ENCODE measurements at regions not wholly inside any gene's neighbourhood (a gene's known extent, or its start where the extent isn't known, plus 50 kb on each side); places are given as distances from the start of the nearest gene placed in this dataset.

DNA sequence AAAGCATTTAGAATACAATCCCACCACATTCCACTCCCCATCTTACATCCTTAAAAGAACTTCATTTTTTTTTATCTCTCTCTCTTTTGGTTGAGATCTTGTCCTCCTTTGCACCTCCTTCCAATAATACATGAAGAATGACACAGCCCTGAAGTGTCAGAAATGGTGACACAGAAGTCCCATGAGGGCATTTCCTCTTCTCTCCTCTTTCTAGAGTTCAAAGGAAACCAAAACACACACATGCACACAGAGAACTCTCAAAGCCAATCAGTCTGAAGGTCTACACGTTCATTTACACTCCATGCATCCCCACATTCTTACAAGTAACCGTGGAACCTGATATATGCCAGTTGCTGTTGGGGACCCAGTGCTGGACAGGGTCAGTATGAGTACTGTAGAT is 450.7 kb downstream of the HNRNPD start:
- no peak overlapping the region for H3K23ac ChIP-seq (ENCODE audit: insufficient read length)
- H3K79me2 ChIP-seq (ENCODE audit: control insufficient read depth in 1 of 2, insufficient read depth in 2 of 2, low read length in 2 of 2) = no peaks in the 10 kb centered on the region
- H3K9ac ChIP-seq (replicated peaks in 1 of 4; ENCODE audit: extremely low read depth in 1 of 4, low read depth in 3 of 4, low read length in 3 of 4) = no peak overlapping the region; a peak in 1 of 7 replicates
- no peak for FAIRE-seq
- no peaks in the 10 kb centered on the region for H3K4me1 ChIP-seq (replicated peaks in 1 of 4; ENCODE audit: control insufficient read depth in 3 of 4, insufficient read depth in 4 of 4, low read length in 3 of 4)
- no peak overlapping the region for H3K27ac ChIP-seq (ENCODE audit: low read depth, low read length)
- H4K5ac ChIP-seq (ENCODE audit: insufficient read length, low read depth, low read length) = no peak overlapping the region
- no peak overlapping the region for H2BK15ac ChIP-seq (ENCODE audit: low read length)
- H4K8ac ChIP-seq (ENCODE audit: extremely low read depth, insufficient read depth, low read length) = no peak overlapping the region
- 96% methylated on average over 2 of the region's 2 CpGs; no CpG with 5 or more reads in 1 of the 2 experiments for WGBS, 2 experiments (ENCODE audit: extremely low coverage in 1 of 2, insufficient coverage in 1 of 2, insufficient read length in 1 of 2, insufficient replicate concordance in 2 of 2, low coverage in 1 of 2, low lambda C conversion rate in 2 of 2, missing lambda C conversion rate in 1 of 2)
- H3K4me2 ChIP-seq (ENCODE audit: insufficient read depth in 1 of 2, low read depth in 2 of 2, low read length in 2 of 2) = no peak overlapping the region
- no peak overlapping the region for H3K56ac ChIP-seq (replicated peaks; ENCODE audit: insufficient read length, low read depth, low read length)
- ChIA-PET CTCF (ENCODE audit: partially characterized antibody) (interaction anchor here (1.2 kb wide), 1 partner anchor 9 kb away, joined by 3 read pairs; no protein-coding TSS in a partner anchor), POLR2A (ENCODE audit: partially characterized antibody) (interaction anchor here (0.9 kb wide), 1 partner anchor 10 kb away, joined by 3 read pairs; no protein-coding TSS in a partner anchor)
- H3K14ac ChIP-seq (ENCODE audit: insufficient read length) = no peak overlapping the region
- DNase-seq (ENCODE audit: low read depth in 1 of 2, low spot score in 2 of 2) = no peak
- H3K27me3 ChIP-seq (replicated peaks in 1 of 4; ENCODE audit: control insufficient read depth in 3 of 4, extremely low read depth in 1 of 4, insufficient read depth in 3 of 4, low read length in 3 of 4) = no peaks in the 10 kb centered on the region
- no peak overlapping the region for H4K91ac ChIP-seq (replicated peaks; ENCODE audit: insufficient read length, low read length)
- H4K20me1 ChIP-seq (replicated peaks in 1 of 2; ENCODE audit: control insufficient read depth in 1 of 2, insufficient read depth in 2 of 2, low read length in 2 of 2) = no peaks in the 10 kb centered on the region
- H2BK5ac ChIP-seq (ENCODE audit: low read depth, low read length) = no peak overlapping the region
- no peak overlapping the region for H3K18ac ChIP-seq (ENCODE audit: extremely low read depth, low read length)
- no peaks in the 10 kb centered on the region for H3K23me2 ChIP-seq (ENCODE audit: low read depth, low read length)
- TF ChIP-seq PHF8 (conservative IDR thresholded peaks at IDR 0.05; ENCODE audit: low read depth, low read length) (no peak), RXRA (IDR thresholded peaks at IDR 0.05; ENCODE audit: insufficient read depth, low read depth, low read length) (no peak), HDAC2 (IDR thresholded peaks at IDR 0.05; ENCODE audit: borderline replicate concordance in 1 of 2, low read depth in 2 of 2, low read length in 2 of 2) (no peak), CEBPB (IDR thresholded peaks at IDR 0.05; ENCODE audit: low read depth, low read length) (no peak), SP2 (IDR thresholded peaks at IDR 0.05; ENCODE audit: low read length) (no peak)
- TF ChIP-seq, protein P1, sequence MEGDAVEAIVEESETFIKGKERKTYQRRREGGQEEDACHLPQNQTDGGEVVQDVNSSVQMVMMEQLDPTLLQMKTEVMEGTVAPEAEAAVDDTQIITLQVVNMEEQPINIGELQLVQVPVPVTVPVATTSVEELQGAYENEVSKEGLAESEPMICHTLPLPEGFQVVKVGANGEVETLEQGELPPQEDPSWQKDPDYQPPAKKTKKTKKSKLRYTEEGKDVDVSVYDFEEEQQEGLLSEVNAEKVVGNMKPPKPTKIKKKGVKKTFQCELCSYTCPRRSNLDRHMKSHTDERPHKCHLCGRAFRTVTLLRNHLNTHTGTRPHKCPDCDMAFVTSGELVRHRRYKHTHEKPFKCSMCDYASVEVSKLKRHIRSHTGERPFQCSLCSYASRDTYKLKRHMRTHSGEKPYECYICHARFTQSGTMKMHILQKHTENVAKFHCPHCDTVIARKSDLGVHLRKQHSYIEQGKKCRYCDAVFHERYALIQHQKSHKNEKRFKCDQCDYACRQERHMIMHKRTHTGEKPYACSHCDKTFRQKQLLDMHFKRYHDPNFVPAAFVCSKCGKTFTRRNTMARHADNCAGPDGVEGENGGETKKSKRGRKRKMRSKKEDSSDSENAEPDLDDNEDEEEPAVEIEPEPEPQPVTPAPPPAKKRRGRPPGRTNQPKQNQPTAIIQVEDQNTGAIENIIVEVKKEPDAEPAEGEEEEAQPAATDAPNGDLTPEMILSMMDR (IDR thresholded peaks at IDR 0.05; ENCODE audit: control extremely low read depth in 1 of 3, insufficient read depth in 1 of 3, low read depth in 1 of 3, low read length in 3 of 3) = no peak
- TF ChIP-seq, protein P2, sequence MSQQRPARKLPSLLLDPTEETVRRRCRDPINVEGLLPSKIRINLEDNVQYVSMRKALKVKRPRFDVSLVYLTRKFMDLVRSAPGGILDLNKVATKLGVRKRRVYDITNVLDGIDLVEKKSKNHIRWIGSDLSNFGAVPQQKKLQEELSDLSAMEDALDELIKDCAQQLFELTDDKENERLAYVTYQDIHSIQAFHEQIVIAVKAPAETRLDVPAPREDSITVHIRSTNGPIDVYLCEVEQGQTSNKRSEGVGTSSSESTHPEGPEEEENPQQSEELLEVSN (IDR thresholded peaks at IDR 0.05) = no peak
- H2AFZ ChIP-seq (ENCODE audit: low read length) = no peak overlapping the region
- no peak overlapping the region for H3K4ac ChIP-seq (replicated peaks; ENCODE audit: insufficient read length, low read depth, low read length)
- H3K4me3 ChIP-seq (ENCODE audit: extremely low read depth in 1 of 4, insufficient read depth in 2 of 4, low read depth in 3 of 4, low read length in 4 of 4) = no peak overlapping the region
- H3K79me1 ChIP-seq (ENCODE audit: low read depth, low read length) = no peaks in the 10 kb centered on the region
- no peak overlapping the region for H2BK12ac ChIP-seq (ENCODE audit: low read depth, low read length)
- no peak overlapping the region for H2BK120ac ChIP-seq (replicated peaks; ENCODE audit: low read depth, low read length)
- no peaks in the 10 kb centered on the region for H3K36me3 ChIP-seq (ENCODE audit: control insufficient read depth in 2 of 4, insufficient read depth in 4 of 4, low read length in 3 of 4)
- H2AK5ac ChIP-seq (ENCODE audit: low read depth, low read length) = no peak overlapping the region
- H3K9me3 ChIP-seq (ENCODE audit: insufficient read depth in 2 of 2, low read depth in 1 of 2, low read length in 1 of 2) = no peaks in the 10 kb centered on the region
- H2BK20ac ChIP-seq (ENCODE audit: low read length) = no peak overlapping the region

All from H1 (cell line).